ENCODE measurements at regions not wholly inside any gene's neighbourhood (a gene's known extent, or its start where the extent isn't known, plus 50 kb on each side); places are given as distances from the start of the nearest gene placed in this dataset.

GRCh38 chr20:21902391-21902790, 196.9 kb downstream of the PAX1 start:
- no peaks in the 10 kb centered on the region for H3K36me3 Mint-ChIP-seq (ENCODE audit: low read depth)
- H3K9me3 Mint-ChIP-seq (ENCODE audit: low read depth) = peaks cover 32% of the 10 kb centered on the region
- H3K4me1 Mint-ChIP-seq (ENCODE audit: low read depth) = no peaks in the 10 kb centered on the region
- H3K27ac Mint-ChIP-seq (ENCODE audit: unreplicated experiment) = no peak overlapping the region
- no peaks in the 10 kb centered on the region for H3K27me3 Mint-ChIP-seq (ENCODE audit: low read depth)
- no peak for DNase-seq (ENCODE audit: low spot score)
- H3K4me3 Mint-ChIP-seq (ENCODE audit: unreplicated experiment) = no peak overlapping the region
- no peak for TF ChIP-seq CTCF (IDR thresholded peaks at IDR 0.05)

DNA sequence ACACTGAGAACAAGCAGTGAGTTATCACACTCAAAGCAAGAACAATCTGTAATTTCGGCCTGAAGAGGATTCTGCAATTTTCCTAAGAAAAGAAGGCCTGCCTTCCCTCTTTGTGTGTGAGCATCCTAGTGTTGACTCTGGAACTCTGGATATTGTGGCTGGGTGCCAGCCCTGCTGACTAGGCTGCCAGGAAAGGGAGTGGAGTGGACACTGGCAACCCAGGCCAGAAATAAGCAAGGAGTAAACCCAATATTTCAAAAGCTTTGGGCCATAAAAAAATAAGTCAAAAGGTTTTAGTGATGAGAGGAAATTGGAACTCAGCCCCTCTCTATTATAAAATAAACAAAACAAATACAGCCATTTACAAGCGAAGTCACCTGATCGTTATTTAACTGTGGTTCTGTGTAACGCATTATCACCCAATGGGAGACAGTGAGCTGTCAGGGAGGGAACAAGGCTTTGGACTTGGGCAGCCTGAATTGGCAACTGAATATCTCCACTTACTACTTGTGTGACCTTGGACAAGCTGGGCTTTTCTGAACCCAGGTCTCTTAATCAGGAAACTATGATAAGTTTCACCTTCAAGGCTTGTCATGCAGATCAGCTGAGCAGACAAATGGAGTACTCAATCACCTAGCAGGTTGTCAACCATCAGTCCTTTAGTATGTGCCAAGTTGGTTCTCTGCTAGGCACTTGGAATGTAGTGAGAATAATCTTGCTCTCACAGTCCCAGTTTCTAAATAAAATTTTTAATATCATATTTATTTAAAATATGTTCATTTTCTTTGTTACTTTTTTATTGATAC, 196.2 kb downstream of the PAX1 start:
- Mint-ChIP-seq H3K4me1 (ENCODE audit: low read depth) (no peaks in the 10 kb centered on the region), H3K9me3 (ENCODE audit: low read depth) (peaks cover 29% of the 10 kb centered on the region), H3K4me3 (ENCODE audit: unreplicated experiment) (no peak overlapping the region), H3K27me3 (ENCODE audit: low read depth) (no peaks in the 10 kb centered on the region), H3K36me3 (ENCODE audit: low read depth) (no peaks in the 10 kb centered on the region), H3K27ac (ENCODE audit: unreplicated experiment) (no peak overlapping the region)
- TF ChIP-seq CTCF (IDR thresholded peaks at IDR 0.05) = no peak
- no peak for DNase-seq (ENCODE audit: low spot score)

GRCh38 chr20:21900431-21900830, 195.0 kb downstream of the PAX1 start:
- Mint-ChIP-seq H3K9me3 (ENCODE audit: low read depth) (peaks cover 25% of the 10 kb centered on the region), H3K36me3 (ENCODE audit: low read depth) (no peaks in the 10 kb centered on the region), H3K27ac (ENCODE audit: unreplicated experiment) (no peak overlapping the region), H3K27me3 (ENCODE audit: low read depth) (no peaks in the 10 kb centered on the region), H3K4me3 (ENCODE audit: unreplicated experiment) (no peak overlapping the region), H3K4me1 (ENCODE audit: low read depth) (no peaks in the 10 kb centered on the region)
- DNase-seq (ENCODE audit: low spot score) = no peak
- no peak for TF ChIP-seq CTCF (IDR thresholded peaks at IDR 0.05)

GRCh38 chr20:21874921-21875320, 169.5 kb downstream of the PAX1 start:
- TF ChIP-seq CTCF (IDR thresholded peaks at IDR 0.05) = no peak
- Mint-ChIP-seq H3K4me1 (ENCODE audit: low read depth) (no peaks in the 10 kb centered on the region), H3K4me3 (ENCODE audit: unreplicated experiment) (no peak overlapping the region), H3K36me3 (ENCODE audit: low read depth) (no peaks in the 10 kb centered on the region), H3K27me3 (ENCODE audit: low read depth) (no peaks in the 10 kb centered on the region), H3K27ac (ENCODE audit: unreplicated experiment) (no peak overlapping the region), H3K9me3 (ENCODE audit: low read depth) (peaks cover 43% of the 10 kb centered on the region)
- no peak for DNase-seq (ENCODE audit: low spot score)

DNA sequence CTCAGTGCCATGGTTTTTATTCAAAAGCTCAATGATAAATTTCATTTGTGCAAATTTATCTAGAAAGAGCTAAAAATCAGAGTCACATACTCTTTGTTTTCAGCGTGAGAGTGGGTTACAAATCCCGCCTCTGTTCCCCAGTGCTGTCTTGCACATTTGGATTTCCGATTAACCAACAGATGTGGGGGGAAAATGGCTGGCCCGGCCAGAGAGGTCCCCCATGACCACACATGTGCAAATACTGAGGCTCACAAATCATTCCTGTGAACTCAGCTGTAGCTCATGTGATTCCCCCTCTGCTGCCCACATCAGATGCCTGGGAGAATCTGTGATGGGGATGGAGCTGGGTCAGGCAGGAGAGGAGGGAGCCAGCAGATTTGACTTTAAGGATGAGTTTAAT, 168.7 kb downstream of the PAX1 start:
- no peak for TF ChIP-seq CTCF (IDR thresholded peaks at IDR 0.05)
- no peak overlapping the region for H3K4me3 Mint-ChIP-seq (ENCODE audit: unreplicated experiment)
- H3K27ac Mint-ChIP-seq (ENCODE audit: unreplicated experiment) = no peak overlapping the region
- no peaks in the 10 kb centered on the region for H3K27me3 Mint-ChIP-seq (ENCODE audit: low read depth)
- peaks cover 38% of the 10 kb centered on the region for H3K9me3 Mint-ChIP-seq (ENCODE audit: low read depth)
- no peaks in the 10 kb centered on the region for H3K4me1 Mint-ChIP-seq (ENCODE audit: low read depth)
- DNase-seq (ENCODE audit: low spot score) = no peak
- no peaks in the 10 kb centered on the region for H3K36me3 Mint-ChIP-seq (ENCODE audit: low read depth)
